NAMALWA (cell line): ENCODE measurements at regions not wholly inside any gene's neighbourhood (a gene's known extent, or its start where the extent isn't known, plus 50 kb on each side); places are given as distances from the start of the nearest gene placed in this dataset.
"Not testable (repeated sequence)": the region's sequence is repeated elsewhere in the genome, so short reads cannot be mapped to it uniquely, and the experiment has no call there.

Source experiments
- DNase-seq: peaks from one replicate; pipeline ENCODE4 v3.0.0-alpha.2; 2015; ENCODE audit warnings: low spot score

DNA sequence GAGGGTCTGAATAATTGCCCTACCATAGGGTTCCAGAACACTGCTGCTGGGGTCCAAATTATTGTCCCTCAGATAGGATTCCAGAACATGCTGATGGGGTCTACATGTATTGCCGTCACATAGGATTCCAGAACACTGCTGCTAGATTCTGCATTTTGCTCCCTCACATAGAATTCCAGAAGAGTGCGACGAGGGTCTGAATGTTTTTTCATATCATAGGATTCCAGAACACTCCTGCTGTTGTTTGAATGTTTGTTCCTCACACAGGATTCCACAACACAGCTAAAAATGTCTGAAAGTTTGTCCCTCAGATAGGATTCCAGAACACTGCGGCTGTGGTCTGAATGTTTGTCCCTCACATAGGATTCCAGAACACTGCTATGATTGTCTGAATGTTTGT lies 198.1 kb downstream of the FOXD4L6 start:
- not testable (repeated sequence) for DNase-seq

DNA sequence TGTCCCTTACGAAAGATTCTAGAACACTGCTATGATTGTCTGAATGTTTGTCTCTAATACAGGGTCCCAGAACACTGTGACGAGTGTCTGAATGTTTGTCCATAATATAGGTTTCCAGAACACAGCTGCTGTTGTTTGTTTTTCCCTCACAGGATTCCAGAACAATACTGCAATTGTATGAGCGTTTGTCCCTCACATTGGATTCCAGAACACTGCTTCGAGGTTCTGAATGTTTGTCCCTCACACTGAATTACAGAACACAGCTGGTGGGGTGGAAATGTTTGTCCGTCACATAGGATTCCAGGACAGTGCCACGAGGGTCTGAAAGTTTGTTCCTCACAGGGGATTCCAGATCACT lies 199.0 kb downstream of the FOXD4L6 start:
- DNase-seq = not testable (repeated sequence)

DNA sequence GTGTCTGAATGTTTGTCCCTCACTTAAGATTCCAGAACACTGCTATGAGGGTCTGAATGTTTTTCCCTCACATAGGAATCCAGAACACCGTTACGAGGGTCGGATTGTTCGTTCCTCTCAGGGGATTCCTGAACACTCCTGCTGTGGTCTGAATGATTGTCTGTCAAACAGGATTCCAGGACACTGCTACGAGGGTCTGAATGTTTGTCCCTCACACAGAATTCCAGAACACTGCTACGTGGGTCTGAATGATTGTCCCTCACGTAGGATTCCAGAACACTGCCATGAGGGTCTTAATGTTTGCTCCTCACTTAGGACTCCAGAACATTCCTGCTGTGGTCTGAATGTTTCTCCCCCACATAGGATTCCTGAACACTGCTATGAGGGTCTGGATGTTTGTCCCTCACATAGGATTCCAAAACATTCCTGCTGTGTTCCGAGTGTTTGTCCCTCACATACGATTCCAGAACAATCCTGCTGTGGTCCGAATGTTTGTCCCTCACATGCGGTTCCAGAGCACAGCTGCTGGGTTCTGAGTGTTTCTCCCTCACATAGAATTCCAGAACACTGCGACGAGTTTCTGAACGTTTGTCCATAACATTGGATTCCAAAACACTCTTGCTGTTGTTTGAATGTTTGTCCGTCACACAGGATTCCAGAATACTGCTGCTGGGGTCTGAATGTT lies 199.5 kb downstream of the FOXD4L6 start:
- no peak for DNase-seq

DNA sequence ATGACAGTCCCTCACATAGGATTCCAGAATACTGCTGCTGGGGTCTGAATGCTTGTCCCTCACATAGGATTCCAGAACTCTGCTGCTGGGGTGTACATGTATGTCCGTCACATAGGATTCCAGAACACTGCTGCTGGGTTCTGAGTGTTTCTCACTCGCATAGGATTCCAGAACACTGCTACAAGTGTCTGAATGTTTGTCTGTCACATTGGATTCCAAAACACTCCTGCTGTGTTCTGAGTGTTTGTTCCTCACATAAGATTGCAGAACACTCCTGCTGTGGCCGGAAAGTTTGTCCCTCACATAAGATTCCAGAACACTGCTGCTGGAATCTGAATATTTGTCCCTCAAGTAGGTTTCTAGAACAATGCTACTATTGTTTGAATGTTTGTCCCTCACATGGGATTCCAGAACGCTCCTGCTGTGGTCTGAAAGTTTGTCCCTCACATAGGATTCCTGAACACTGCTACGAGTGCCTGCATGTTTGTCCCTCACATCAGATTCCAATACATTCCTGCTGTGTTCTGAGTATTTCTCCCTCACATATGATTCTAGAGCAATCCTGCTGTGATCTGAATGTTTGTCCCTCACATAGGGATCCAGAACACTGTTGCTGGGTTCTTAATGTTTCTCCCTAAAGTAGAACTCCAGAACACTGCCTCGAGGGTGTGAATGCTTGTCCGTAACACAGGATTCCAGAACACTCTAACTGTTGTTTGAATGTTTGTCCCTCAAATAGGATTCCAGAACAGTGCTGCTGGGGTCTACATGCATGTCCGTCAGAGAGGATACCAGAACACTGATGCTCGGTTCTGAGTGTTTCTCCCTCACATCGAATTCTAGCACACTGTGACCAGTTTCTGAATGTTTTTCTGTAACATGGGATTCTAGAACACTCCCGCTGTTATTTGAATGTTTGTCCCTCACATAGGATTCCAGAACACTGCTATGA lies 200.4 kb downstream of the FOXD4L6 start:
- DNase-seq = no peak

DNA sequence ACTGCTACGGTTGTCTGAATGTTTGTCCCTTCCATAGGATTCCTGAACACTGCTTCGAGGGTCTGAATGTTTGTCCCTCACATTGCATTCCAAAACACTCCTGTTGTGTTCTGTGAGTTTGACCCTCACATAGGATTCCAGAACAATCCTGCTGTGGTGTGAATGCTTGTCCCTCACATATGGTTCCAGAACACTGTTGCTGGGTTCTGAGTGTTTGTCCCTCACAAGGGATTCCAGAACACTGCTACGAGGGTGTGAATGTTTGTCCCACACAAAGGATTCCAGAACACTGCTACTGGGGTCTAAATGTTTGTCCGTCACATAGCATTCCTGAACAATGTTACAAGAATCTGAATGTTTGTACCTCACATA lies 201.2 kb downstream of the FOXD4L6 start:
- no peak for DNase-seq

DNA sequence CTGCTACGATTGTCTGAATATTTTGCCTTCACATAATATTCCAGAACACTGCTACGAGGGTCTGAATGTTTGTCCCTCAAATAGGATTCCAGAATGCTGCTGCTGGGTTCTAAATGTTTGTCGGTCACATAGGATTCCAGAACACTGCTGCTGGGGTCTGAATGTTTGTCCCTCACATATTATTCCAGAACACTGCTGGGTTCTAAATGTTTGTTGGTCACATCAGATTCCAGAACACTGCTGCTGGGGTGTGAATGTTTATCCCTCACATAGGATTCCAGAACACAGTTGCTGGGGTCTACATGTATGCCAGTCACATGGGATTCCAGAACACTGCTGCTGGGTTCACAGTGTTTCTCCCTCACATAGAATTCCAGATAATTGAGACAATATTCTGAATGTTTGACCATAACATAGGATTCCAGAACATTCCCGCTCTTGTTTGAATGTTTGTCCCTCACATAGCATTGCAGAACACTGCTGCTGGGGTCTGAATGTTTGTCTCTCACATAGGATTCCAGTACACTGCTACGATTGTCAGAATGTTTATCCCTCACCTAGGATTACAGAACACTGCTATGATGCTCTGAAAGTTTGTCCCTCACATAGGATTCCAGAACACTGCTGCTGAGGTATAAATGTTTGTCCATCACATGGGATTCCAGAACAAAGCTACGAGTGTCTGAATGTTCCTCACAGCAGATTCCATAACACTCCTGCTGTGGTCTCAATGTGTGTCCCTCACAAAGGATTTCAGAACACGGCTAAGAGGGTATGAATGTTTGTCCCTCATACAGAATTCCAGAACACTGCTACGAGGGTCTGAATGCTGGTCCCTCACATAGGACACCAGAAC lies 201.8 kb downstream of the FOXD4L6 start:
- no peak for DNase-seq

DNA sequence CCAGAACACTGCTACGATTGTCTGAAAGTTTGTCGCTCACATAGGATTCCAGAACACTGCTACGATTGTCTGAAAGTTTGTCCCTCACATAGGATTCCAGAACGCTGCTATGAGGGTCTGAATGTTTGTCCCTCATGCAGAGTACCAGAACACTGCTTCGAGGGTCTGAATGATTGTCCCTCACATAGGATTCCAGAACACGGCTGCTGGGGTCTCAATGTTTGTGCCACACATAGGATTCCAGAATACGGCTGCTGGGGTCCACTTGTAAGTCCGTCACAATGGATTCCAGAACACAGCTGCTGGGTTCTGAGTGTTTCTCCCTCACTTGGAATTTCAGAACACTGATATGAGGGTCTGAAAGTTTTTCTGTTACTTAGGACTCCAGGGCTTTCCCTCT lies 203.3 kb downstream of the FOXD4L6 start:
- no peak for DNase-seq

DNA sequence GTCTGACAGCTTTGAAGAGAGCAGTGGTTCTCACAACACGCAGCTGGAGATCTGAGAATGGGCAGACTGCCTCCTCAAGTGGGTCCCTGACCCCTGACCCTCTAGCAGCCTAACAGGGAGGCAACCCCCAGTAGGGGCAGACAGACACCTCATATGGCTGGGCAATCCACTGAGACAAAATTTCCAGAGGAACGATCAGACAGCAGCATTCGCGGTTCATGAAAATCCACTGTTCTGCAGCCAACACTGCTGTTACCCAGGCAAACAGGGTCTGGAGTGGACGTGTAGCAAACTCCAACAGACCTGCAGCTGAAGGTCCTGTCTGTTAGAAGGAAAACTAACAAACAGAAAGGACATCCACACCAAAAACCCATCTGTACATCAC lies 212.1 kb downstream of the FOXD4L6 start:
- not testable (repeated sequence) for DNase-seq

DNA sequence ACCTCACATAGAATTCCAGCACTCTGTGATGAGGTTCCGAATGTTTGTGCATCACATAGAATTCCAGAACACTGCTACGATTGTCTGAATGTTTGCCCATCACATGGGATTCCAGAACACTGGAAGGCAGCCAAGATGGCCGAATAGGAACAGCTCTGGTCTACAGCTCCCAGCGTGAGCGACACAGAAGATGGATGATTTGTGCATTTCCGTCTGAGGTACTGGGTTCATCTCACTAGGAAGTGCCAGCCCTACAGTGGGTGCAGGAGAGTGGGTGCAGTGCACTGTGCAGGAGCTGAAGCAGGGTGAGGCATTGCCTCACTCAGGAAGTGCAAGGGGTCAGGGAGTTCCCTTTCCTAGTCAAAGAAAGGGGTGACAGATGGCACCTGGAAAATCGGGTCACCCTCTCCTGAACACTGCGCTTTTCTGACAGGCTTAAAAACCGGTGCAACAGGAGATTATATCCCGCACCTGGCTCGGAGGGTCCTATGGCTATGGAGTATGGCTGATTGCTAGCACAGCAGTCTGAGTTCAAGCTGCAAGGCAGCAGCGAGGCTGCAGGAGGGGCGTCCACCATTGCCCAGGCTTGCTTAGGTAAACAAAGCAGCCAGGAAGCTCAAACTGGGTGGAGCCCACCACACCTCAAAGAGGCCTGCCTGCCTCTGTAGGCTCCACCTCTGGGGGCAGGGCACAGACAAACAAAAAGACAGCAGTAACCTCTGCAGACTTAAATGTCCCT lies 212.7 kb downstream of the FOXD4L6 start:
- DNase-seq = not testable (repeated sequence)

DNA sequence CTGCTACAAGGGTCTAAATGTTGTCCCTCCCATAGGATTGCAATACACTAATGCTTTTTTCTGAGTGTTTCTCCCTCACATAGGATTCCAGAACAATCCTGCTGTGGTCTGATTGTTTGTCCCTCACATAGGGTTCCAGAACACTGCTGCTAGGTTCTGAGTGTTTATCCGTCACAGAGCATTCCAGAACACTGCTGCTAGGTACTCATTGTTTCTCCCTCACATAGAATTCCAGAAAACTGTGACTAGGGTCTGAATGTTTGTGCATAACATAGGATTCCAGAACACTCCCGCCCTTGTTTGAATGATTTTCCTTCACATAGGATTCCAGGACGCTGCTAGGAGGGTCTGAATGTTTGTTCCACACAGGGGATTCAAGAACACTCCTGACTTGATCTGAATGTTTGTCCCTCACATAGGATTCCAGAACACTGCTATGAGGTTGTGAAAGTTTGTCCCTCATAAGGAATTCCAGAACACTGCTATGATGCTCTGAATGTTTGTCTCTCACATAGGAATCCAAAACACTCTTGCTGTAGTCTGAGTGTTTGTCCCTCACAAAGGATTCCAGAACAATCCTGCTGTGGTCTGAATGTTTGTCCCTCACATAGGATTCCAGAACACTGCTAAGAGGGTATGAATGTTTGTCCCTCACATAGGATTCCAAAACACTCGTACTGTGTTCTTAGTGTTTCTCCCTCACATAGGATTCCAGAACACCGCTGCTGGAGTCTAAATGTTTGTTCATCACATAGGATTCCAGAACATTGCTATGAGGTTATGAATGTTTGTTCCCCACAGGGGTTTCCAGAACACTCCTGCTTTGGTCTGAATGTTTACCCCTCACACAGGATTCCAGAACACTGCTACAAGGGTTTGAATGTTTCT lies 213.5 kb downstream of the FOXD4L6 start:
- DNase-seq = no peak

DNA sequence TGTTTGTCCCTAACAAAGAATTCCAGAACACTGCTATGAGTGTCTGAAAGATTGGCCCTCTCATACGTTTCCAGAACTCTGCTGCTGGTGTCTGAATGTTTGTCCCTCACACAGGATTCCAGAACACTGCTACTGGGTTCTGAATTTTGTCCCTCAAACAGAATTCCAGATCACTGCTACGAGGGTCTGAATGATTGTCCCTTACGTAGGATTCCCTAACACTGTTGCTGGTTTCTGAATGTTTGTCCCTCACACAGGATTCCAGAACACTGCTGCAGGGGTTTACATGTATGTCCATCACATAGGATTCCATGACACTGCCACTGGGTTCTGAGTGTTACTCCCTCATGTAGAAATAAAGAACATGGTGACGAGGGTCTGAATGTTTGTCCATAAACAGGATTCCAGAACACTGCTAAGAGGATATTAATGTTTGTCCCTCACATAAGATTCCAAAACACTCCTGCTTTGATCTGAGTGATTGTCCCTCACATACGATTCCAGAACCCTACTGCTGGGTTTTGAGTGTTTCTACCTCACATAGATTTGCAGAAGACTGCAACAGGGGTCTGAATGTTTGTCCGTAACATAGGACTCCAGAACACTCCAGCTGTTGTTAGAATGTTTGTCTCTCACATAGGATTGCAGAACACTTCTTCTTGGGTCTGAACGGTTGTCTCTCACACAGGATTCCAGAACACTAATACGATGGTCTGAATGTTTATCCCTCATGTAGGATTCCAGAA lies 214.4 kb downstream of the FOXD4L6 start:
- no peak for DNase-seq

DNA sequence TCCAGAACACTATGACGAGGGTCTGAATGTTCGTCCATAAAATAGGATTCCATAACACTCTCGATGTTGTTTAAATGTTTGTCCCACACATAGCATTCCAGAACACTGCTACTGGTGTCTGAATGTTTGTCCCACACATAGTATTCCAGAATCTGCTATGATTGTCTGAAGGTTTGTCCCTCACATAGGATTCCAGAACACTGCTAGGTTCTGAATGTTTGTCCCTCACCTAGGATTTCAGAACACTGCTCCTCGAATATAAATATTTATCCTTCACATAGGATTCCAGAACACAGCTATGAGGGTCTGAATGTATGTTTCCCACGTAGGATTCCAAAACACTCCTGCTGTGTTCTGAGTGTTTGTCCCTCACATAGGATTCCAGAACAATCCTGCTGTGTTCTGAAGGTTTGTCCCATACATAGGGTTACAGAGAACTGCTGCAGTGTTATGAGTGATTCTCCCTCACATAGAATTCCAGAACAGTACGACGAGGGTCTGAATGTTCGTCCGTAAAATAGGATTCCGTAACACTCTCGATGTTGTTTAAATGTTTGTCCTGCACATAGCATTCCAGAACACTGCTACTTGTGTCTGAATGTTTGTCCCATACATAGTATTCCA lies 215.3 kb downstream of the FOXD4L6 start:
- DNase-seq = no peak

DNA sequence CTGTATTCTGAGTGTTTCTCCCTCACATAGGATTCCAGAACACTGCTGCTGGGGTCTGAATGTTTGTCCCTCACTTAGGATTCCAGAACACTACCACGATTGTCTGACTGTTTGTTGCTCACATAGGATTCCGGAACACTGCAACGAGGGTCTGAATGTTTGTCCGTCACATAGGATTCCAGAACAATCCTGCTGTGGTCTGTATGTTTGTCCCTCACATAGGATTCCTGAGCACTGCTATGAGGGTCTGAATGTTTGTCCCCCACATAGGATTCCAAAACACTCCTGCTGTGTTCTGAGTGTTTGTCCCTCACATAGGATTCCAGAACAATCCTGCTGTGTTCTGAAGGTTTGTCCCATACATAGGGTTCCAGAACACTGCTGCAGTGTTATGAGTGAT lies 215.8 kb downstream of the FOXD4L6 start:
- not testable (repeated sequence) for DNase-seq

DNA sequence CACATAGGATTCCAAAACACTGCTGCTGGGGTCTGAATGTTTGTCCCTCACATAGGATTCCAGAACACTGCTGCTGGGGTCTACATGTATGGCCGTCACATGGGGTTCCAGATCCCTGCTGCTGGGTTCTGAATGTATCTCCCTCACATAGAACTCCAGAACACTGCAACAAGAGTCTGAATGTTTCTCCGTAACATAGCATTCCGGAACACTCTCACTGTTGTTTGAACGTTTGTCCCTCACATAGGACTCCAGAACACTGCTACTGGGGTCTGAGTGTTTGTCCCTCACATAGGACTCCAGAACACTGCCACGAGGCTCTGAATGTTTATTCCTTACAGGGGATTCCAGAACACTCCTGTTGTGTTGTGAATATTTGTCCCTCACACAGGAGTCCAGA lies 216.8 kb downstream of the FOXD4L6 start:
- no peak for DNase-seq

DNA sequence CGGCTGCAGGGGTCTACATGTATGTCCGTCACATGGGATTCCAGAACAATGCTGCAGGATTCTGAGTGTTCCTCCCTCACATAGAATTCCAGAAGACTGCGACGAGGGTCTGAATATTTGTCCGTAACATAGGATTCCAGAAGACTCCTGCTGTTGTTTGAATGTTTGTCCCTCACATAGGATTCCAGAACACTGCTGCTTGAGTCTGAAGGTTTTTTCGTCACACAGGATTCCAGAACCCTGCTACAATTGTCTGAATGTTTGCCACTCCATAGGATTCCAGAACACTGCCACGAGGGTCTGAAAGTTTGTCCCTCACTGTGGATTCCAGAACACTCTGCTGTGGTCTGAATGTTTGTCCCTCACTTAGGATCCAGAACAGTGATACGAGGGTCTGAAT lies 217.5 kb downstream of the FOXD4L6 start:
- DNase-seq = not testable (repeated sequence)

DNA sequence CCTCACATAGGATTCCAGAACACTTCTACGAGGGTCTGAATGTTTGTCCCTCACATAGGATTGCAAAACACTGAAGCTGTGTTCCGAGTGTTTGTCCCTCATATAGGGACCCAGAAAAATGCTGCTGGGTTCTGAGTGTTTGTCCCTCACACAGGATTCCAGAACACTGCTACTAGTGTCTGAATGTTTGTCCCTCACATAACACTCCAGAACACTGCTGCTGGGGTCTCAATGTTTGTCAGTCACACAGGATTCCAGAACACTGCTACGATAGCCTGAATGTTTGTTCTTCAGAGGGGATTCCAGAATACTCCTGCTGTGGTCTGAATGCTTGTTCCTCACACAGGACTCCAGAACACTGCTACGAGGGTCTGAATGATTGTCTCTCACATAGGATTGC lies 218.7 kb downstream of the FOXD4L6 start:
- DNase-seq = no peak

DNA sequence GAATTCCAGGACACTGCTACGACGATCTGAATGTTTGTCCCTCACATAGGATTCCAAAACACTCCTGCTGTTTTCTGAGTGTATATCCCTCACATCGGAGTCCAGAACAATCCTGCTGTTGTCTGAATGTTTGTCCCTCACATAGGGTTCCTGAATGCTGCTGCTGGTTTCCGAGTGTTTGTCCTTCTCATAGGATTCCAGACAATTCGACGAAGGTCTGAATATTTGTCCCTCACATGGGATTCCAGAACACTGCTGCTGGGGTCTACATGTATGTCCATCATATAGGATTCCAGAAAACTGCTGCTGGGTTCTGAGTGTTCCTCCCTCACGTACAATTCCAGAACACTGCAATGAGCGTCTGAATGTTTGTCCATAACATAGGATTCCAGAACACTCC lies 219.4 kb downstream of the FOXD4L6 start:
- DNase-seq = not testable (repeated sequence)

DNA sequence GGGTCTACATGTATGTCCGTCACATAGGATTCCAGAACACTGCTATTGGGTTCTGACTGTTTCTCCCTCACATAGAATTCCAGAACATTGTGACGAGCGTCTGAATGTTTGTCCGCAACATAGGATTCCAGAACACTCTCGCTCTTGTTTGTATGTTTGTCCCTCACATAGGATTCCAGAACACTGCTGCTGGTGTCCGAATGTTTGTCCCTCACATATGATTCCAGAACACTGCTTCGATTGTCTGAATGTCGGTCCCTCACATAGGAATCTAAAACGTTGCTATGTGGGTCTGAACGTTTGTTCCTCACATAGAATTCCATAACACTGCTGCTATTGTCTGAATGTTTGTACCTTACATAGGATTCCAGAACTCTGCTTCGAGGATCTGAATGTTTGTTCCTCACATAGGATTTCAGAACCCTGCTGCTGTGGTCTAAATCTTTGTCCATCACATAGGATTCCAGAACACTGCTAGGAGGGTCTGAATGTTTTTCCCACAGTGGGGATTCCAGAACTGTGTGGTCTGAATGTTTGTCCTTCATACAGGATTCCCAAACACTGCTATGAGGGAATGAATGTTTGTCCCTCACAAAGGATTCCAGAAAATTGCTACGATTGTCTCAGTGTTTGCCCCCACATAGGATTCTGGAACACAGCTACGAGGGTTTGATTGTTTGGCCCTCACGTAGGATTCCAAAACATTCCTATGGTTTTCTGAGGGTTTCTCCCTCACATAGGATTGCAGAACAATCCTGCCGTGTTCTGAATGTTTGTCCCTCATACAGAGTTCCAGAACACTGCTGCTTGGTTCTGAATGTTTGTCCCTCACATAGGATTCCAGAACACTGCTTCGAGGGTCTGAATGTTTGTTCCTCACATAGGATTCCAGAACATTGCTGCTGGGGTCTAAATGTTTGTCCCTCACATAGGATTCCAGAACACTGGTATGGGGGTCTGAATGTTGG lies 220.5 kb downstream of the FOXD4L6 start:
- DNase-seq = no peak
